Urinary bladder (tissue), 3 donors: ENCODE measurements at regions not wholly inside any gene's neighbourhood (a gene's known extent, or its start where the extent isn't known, plus 50 kb on each side); places are given as distances from the start of the nearest gene placed in this dataset.
A peak's percentile ranks its signal among the peaks of the same experiment; 100 is the strongest.

Experiments
- DNase-seq: peaks from one replicate; pipeline ENCODE4 v3.0.0-alpha.2; 2015; ENCODE audit errors: extremely low spot score
- H3K27ac ChIP-seq: one replicate; pipeline ENCODE4 v1.5.1; 2013; ENCODE audit warnings: low read depth, mild to moderate bottlenecking, moderate library complexity
- H3K36me3 ChIP-seq: one replicate; pipeline ENCODE4 v1.6.1; 2013; ENCODE audit warnings: mild to moderate bottlenecking, moderate library complexity; ENCODE audit not compliant: insufficient read depth
- H3K4me1 ChIP-seq: one replicate; pipeline ENCODE4 v1.6.1; 2013; ENCODE audit warnings: mild to moderate bottlenecking, moderate library complexity; ENCODE audit not compliant: insufficient read depth
- H3K4me3 ChIP-seq: one replicate; pipeline ENCODE4 v1.5.1; 2013; ENCODE audit warnings: low read depth, low read length
- WGBS: extraction: QIAGEN DNeasy Blood & Tissue Kit; methylation state at CpG from one replicate; pipeline ENCODE4 v1.1.7; 2013; 5-methylcytosine and 5-hydroxymethylcytosine counted together
- donor health status: healthy with polysubstance abuse.
- donor health status: healthy.

- no peaks in the 10 kb centered on the region for H3K36me3 ChIP-seq
- peak; percentile 32 for DNase-seq
- 89% methylated on average over 1 of the region's 1 CpG for WGBS
- H3K27ac ChIP-seq = no peak overlapping the region
- no peak overlapping the region for H3K4me3 ChIP-seq
- no peaks in the 10 kb centered on the region for H3K4me1 ChIP-seq
Measured at GRCh38 chr3:165133188-165133899, 55.0 kb upstream of the SI start.

DNA sequence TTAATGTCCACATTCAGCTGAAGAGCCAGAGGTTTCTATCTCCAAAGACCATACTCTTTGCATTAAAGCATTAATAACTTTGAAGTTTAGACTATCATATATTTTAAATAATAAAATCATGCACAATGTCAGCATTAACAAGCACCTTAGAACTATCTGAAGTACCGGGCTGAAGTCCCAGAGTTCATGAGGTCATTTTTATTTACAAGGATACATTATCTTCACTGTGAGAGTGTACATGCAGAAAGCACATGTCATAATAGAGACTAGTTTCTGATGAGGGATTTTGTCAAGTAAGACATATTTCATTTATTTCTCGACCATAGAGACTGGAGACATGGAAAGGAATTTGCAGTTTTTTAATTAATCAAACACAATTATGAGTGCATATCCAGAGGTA is 52.4 kb upstream of the SI start:
- no peak overlapping the region for H3K4me3 ChIP-seq
- H3K36me3 ChIP-seq = no peaks in the 10 kb centered on the region
- WGBS = 38% methylated on average over 2 of the region's 2 CpGs
- no peaks in the 10 kb centered on the region for H3K4me1 ChIP-seq
- H3K27ac ChIP-seq = no peak overlapping the region
- DNase-seq = no peak

DNA sequence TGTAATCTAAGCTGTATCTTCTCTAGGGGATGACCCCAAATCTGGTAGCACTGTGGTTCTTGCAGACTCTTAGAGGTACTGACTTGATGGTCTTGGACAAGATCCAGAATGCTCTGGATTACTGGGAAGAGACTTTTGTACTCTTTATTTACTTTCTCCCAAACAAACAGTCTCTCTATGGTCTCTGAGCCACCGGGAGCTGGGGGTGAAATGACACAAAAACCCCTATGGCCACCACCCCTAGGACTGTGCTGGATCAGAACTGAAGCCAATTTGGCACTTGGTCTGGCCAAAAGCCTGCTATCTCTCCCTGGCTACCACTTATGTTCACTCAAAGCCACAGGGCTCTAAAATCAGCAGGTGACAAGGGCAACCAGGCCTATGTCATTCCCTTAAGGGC is 50.2 kb upstream of the SI start:
- WGBS = 33% methylated on average over 1 of the region's 1 CpG
- H3K4me1 ChIP-seq = no peaks in the 10 kb centered on the region
- H3K27ac ChIP-seq = no peak overlapping the region
- no peaks in the 10 kb centered on the region for H3K36me3 ChIP-seq
- DNase-seq = no peak
- no peak overlapping the region for H3K4me3 ChIP-seq
